ENCODE measurements at regions not wholly inside any gene's neighbourhood (a gene's known extent, or its start where the extent isn't known, plus 50 kb on each side); places are given as distances from the start of the nearest gene placed in this dataset.

DNA sequence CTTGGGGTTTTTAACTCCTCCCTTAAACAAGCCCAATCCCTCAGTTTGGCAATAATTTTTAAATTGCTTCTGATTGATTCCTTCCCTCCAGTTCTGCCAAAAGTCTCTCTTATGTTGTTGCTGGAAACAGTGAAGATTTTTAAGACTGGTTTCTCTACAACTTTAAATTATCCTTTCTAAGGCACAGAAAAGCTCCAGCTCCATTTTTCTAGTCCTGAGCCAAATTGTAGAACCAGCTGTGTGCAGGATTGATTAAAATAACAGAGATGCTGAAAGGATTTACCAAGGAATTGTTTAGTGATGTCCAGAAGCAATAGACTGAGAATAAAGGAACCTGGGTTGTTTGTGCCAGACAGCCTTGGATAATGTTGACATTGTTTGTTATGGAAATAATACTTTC lies 111.3 kb downstream of the NUDT12 start:
- TF ChIP-seq, protein P1, sequence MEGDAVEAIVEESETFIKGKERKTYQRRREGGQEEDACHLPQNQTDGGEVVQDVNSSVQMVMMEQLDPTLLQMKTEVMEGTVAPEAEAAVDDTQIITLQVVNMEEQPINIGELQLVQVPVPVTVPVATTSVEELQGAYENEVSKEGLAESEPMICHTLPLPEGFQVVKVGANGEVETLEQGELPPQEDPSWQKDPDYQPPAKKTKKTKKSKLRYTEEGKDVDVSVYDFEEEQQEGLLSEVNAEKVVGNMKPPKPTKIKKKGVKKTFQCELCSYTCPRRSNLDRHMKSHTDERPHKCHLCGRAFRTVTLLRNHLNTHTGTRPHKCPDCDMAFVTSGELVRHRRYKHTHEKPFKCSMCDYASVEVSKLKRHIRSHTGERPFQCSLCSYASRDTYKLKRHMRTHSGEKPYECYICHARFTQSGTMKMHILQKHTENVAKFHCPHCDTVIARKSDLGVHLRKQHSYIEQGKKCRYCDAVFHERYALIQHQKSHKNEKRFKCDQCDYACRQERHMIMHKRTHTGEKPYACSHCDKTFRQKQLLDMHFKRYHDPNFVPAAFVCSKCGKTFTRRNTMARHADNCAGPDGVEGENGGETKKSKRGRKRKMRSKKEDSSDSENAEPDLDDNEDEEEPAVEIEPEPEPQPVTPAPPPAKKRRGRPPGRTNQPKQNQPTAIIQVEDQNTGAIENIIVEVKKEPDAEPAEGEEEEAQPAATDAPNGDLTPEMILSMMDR (IDR thresholded peaks at IDR 0.05), result no peak
- no peak for TF ChIP-seq POLR2AphosphoS5 (IDR thresholded peaks at IDR 0.05)
- no peak for TF ChIP-seq POLR2A (IDR thresholded peaks at IDR 0.05; ENCODE audit: low read depth)
- no peak for TF ChIP-seq EP300 (IDR thresholded peaks at IDR 0.05)

All from esophagus muscularis mucosa (tissue), 4 donors.